ENCODE measurements at regions not wholly inside any gene's neighbourhood (a gene's known extent, or its start where the extent isn't known, plus 50 kb on each side); places are given as distances from the start of the nearest gene placed in this dataset.

DNA sequence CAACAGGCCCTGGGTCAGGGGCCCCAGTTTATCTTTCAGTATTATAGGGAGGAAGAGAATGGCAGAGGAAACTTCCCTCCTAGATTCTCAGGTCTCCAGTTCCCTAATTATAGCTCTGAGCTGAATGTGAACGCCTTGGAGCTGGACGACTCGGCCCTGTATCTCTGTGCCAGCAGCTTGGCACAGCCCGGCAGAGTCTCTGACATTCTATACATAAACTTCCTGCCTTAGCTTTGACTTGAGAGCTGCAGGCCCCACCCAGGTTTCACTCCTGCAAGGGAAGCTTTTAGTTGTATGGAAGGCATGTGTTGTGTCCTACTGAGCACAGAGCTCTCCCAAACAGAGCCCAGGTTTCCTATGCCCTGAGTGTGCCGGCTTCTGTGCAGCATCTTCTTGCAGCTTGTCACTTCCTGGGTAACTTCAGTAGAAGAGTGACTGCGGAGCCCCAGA is 205.6 kb upstream of the PRSS58 start:
- TF ChIP-seq, protein P1, sequence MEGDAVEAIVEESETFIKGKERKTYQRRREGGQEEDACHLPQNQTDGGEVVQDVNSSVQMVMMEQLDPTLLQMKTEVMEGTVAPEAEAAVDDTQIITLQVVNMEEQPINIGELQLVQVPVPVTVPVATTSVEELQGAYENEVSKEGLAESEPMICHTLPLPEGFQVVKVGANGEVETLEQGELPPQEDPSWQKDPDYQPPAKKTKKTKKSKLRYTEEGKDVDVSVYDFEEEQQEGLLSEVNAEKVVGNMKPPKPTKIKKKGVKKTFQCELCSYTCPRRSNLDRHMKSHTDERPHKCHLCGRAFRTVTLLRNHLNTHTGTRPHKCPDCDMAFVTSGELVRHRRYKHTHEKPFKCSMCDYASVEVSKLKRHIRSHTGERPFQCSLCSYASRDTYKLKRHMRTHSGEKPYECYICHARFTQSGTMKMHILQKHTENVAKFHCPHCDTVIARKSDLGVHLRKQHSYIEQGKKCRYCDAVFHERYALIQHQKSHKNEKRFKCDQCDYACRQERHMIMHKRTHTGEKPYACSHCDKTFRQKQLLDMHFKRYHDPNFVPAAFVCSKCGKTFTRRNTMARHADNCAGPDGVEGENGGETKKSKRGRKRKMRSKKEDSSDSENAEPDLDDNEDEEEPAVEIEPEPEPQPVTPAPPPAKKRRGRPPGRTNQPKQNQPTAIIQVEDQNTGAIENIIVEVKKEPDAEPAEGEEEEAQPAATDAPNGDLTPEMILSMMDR (conservative IDR thresholded peaks at IDR 0.05) = no peak
- no peak for TF ChIP-seq ZFX (IDR thresholded peaks at IDR 0.05)
